Lower leg skin (tissue), 4 donors: ENCODE measurements at regions not wholly inside any gene's neighbourhood (a gene's known extent, or its start where the extent isn't known, plus 50 kb on each side); places are given as distances from the start of the nearest gene placed in this dataset.
"Not testable (repeated sequence)": the region's sequence is repeated elsewhere in the genome, so short reads cannot be mapped to it uniquely, and the experiment has no call there.

Experiments used
- DNase-seq, 2 donors: peaks; one replicate each; pipeline ENCODE4 v3.0.0-alpha.2; 2019; ENCODE audit warnings: low spot score in 2 of 2
- H3K4me3 ChIP-seq: fragments of 200-600 bp; sonication (generic); 2 replicates; pipeline ENCODE4 v1.5.1; 2017; ENCODE audit warnings: mild to moderate bottlenecking, low read depth; ENCODE audit not compliant: poor library complexity, severe bottlenecking
- CTCF ChIP-seq, 3 donors: fragments of 450-650 bp; IDR thresholded peaks; one replicate each; pipeline ENCODE4 v1.5.1; 2016; ENCODE audit warnings: antibody characterized with exemption in 3 of 3, mild to moderate bottlenecking in 3 of 3, moderate library complexity in 2 of 3
- POLR2A ChIP-seq, 2 donors: fragments of 450-650 bp; IDR thresholded peaks; one replicate each; pipeline ENCODE4 v1.6.1; 2016 to 2017; ENCODE audit warnings: antibody characterized with exemption in 2 of 2, mild to moderate bottlenecking in 1 of 2, moderate library complexity in 1 of 2
- WGBS, 2 donors: methylation state at CpG; one replicate each; pipeline ENCODE4 v1.1.5; 2018; 5-methylcytosine and 5-hydroxymethylcytosine counted together
- intact Hi-C: fragments of 100-400 bp; cut with DNase I; formaldehyde crosslinking; loops from one replicate; pipeline ENCODE4 v1.15.0; 2023; ENCODE audit warnings: low total_unique reads

DNA sequence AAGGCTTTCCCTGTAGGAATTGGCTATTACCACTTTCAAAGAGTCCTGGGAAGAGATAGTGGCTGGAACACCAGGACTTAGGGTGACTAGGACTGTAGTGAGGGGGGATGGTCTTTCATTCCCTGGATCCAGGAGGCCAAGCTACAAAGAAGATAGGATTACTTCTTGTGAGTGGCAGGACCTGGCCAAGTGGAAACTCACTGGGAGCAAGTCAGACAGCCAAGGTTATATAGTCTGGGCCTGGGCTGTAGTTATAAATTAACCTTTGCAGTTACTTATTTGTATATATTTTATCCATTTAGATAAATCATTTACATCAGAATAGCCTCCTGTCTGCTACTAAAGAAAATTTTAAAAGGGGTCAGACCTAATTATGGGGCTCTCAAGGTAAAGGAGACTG is 124.3 kb downstream of the TLR4 start:
- intact Hi-C loops = no loop called here
- DNase-seq = no peak
- TF ChIP-seq POLR2A (IDR thresholded peaks at IDR 0.05) = no peak
- TF ChIP-seq CTCF (IDR thresholded peaks at IDR 0.05) = no peak
- no peak overlapping the region for H3K4me3 ChIP-seq

- intact Hi-C loops = no loop called here
- TF ChIP-seq CTCF (IDR thresholded peaks at IDR 0.05) = no peak
- no peak for TF ChIP-seq POLR2A (IDR thresholded peaks at IDR 0.05)
- 88% methylated on average over 1 of the region's 1 CpG for WGBS, 2 donors
- no peak overlapping the region for H3K4me3 ChIP-seq
- DNase-seq = no peak
Observed at GRCh38 chr9:117835798-117836197, 131.6 kb downstream of the TLR4 start.

DNA sequence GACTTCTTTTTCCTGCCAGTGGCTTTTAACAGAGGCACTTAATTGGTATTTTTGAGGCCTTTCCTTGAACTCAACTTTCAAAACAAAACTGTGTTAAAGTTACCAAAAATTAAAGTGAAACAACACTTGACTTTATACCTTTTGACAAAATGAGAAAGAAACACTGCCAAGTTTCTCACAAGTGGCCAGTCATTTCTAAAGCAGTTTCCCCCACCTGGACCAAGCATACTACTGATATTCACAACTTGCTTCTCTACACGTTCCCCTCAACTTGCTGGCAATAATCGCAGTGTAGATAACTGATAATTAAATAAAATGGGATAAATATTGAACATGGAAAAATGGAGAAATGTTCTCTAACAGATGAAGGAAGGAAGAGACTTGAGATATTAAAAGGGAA is 135.7 kb downstream of the TLR4 start:
- intact Hi-C loops = no loop called here
- TF ChIP-seq POLR2A (IDR thresholded peaks at IDR 0.05) (no peak), CTCF (IDR thresholded peaks at IDR 0.05) (no peak)
- no peak for DNase-seq
- H3K4me3 ChIP-seq = no peak overlapping the region
- 85 to 91% methylated on average over 2 of the region's 2 CpGs for WGBS, 2 donors

GRCh38 chr9:117851836-117852461 is 147.7 kb downstream of the TLR4 start:
- H3K4me3 ChIP-seq, intact Hi-C loops, DNase-seq: not testable (repeated sequence)
- 83 to 97% methylated on average over 31 to 36 of the region's 38 CpGs for WGBS, 2 donors

DNA sequence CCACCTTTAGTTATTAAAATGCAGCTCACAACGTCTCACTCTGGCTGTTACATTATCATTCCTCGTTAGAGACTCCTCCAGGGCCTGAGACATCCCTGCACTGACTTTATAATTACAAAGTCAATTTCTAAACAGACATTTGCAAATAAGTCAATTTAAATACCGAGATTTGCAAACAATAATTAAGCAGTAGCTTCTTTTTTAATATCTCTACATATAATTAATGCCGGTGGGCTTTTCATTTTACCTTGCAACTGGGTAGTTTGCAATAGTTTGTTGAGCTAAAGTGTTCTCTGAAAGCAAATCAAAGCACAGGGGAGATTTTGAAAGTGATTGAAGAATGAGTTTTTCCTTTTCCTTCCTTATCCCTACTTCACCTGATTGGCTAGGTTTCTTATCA is 154.4 kb downstream of the TLR4 start:
- no peak for TF ChIP-seq CTCF (IDR thresholded peaks at IDR 0.05)
- TF ChIP-seq POLR2A (IDR thresholded peaks at IDR 0.05) = no peak
- H3K4me3 ChIP-seq = no peak overlapping the region
- WGBS, 2 donors = 46 to 71% methylated on average over 4 of the region's 4 CpGs
- DNase-seq = no peak
- intact Hi-C loops = no loop called here

DNA sequence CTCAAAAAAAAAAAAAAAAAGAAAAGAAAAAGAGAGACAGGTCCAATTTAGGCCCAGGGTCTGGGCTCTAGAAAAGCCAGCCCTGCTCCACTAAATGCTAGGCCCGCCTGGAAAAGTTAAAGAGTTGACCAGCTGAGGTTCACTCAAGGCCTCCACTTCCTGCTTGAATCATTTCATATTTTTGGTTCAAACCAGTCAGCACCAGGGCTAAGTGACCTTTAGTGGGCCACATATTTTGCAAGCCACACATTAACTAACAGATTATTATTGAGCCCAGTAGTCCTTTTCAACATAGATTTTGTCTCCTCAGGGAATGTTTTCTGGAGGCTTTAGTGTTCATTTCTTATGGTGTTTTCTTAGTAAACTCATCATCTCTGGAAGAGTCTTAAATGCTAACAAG is 156.6 kb downstream of the TLR4 start:
- WGBS, 2 donors = 86 to 89% methylated on average over 1 of the region's 1 CpG
- DNase-seq = no peak
- no peak overlapping the region for H3K4me3 ChIP-seq
- intact Hi-C loops = no loop called here
- no peak for TF ChIP-seq CTCF (IDR thresholded peaks at IDR 0.05)
- TF ChIP-seq POLR2A (IDR thresholded peaks at IDR 0.05) = no peak
